Caco-2 (cell line): ENCODE measurements at regions not wholly inside any gene's neighbourhood (a gene's known extent, or its start where the extent isn't known, plus 50 kb on each side); places are given as distances from the start of the nearest gene placed in this dataset.

ENCODE experiments used
- BruUV-seq: library from RNA; stranded (reverse); fragments of 400-500 nt; replicated peaks from 2 replicates; lab custom pipeline; 2021; lab: Mats Ljungman, UMichigan
- CTCF ChIA-PET: fragments of 300-600 bp; sonication (Branson Sonifier 250); formaldehyde crosslinking; loops from one replicate; lab custom pipeline; 2022; ENCODE audit warnings: antibody characterized with exemption; lab: Charles Lee
- POLR2A ChIA-PET: fragments of 300-600 bp; sonication (Branson Sonifier 250); formaldehyde crosslinking; loops from one replicate; lab custom pipeline; 2022; ENCODE audit warnings: antibody characterized with exemption; lab: Charles Lee
- DNase-seq, 2 experiments: peaks; one replicate each; pipeline versions ENCODE4 v3.0.0 to v3.0.0-alpha.2; 2020 to 2022
- H3K27me3 ChIP-seq: replicated peaks from 2 replicates; pipeline ENCODE4 v1.6.0; 2011; ENCODE audit warnings: low read length; ENCODE audit not compliant: control insufficient read depth, insufficient read depth
- H3K36me3 ChIP-seq: 2 replicates; pipeline ENCODE4 v1.5.1; 2011; ENCODE audit warnings: low read length; ENCODE audit not compliant: control insufficient read depth, insufficient read depth
- H3K4me1 ChIP-seq: fragments of 250-450 bp; sonication (Bioruptor Pico); 2 replicates; pipeline ENCODE4 v1.5.1; 2020; ENCODE audit warnings: mild to moderate bottlenecking
- H3K4me3 ChIP-seq: 2 replicates; pipeline ENCODE4 v1.5.1; 2011; ENCODE audit warnings: low read depth, mild to moderate bottlenecking, control low read depth, low read length
- H3K9me3 ChIP-seq: fragments of 250-450 bp; sonication (Bioruptor Pico); 2 replicates; pipeline ENCODE4 v1.5.1; 2020; ENCODE audit warnings: mild to moderate bottlenecking, moderate library complexity
- H3K27ac Mint-ChIP-seq: one replicate; pipeline ENCODE4 v1.8.0; 2022; ENCODE audit warnings: mixed read lengths; ENCODE audit not compliant: unreplicated experiment
- H3K27me3 Mint-ChIP-seq: one replicate; pipeline ENCODE4 v1.8.0; 2022; ENCODE audit warnings: mixed read lengths; ENCODE audit not compliant: insufficient read depth, unreplicated experiment
- H3K36me3 Mint-ChIP-seq: one replicate; pipeline ENCODE4 v1.8.0; 2022; ENCODE audit warnings: mild to moderate bottlenecking, mixed read lengths; ENCODE audit not compliant: insufficient read depth, unreplicated experiment
- H3K4me1 Mint-ChIP-seq: one replicate; pipeline ENCODE4 v1.8.0; 2022; ENCODE audit warnings: low read depth, mixed read lengths; ENCODE audit not compliant: unreplicated experiment
- H3K4me3 Mint-ChIP-seq: one replicate; pipeline ENCODE4 v1.8.0; 2022; ENCODE audit warnings: mild to moderate bottlenecking, moderate library complexity, mixed read lengths; ENCODE audit not compliant: unreplicated experiment
- H3K9me3 Mint-ChIP-seq: one replicate; pipeline ENCODE4 v1.8.0; 2022; ENCODE audit warnings: mixed read lengths; ENCODE audit not compliant: unreplicated experiment
- intact Hi-C: fragments of 100-400 bp; cut with micrococcal nuclease; formaldehyde crosslinking; loops from one replicate; pipeline ENCODE4 v1.10.0; 2022; ENCODE audit not compliant: unreplicated experiment
- TF ChIP-seq, protein P1 (sequence below), 2 experiments: fragments of 200-600 bp in 1 of 2; IDR thresholded peaks; 1 replicate in 1 of 2; 2 replicates in 1 of 2; pipeline versions ENCODE4 v1.5.1 to v1.8.0; 2011 to 2022; ENCODE audit warnings: antibody characterized with exemption in 1 of 2, control low read depth in 1 of 2, inconsistent platforms in 1 of 2, low read depth in 1 of 2, low read length in 1 of 2, mild to moderate bottlenecking in 1 of 2, moderate library complexity in 1 of 2; ENCODE audit not compliant: insufficient read depth in 1 of 2, severe bottlenecking in 1 of 2, unreplicated experiment in 1 of 2

DNA sequence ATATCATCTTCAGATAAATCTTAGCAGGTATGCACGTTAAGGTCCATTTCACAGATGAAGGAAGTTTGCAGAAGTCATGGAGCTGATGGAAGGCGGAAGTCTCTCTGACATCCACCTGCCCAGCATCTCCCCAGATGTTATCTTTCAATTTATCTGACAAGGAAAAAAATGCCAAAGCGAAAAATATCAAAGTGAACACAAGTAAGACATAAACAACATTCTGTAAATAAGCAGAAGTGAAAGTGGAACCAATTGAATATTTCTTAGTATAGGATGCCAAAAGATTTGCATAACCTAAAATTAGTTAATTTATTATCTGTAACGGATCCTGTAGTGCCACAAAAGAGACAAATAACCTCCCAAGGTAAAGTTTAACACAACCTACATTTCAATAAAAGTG lies 73.6 kb upstream of the NEBL start:
- Mint-ChIP-seq H3K36me3 (no peaks in the 10 kb centered on the region), H3K27me3 (no peaks in the 10 kb centered on the region), H3K9me3 (no peaks in the 10 kb centered on the region), H3K27ac (no peak overlapping the region), H3K4me3 (no peak overlapping the region), H3K4me1 (no peaks in the 10 kb centered on the region)
- ChIA-PET POLR2A (no interaction called here), CTCF (no interaction called here)
- Histone ChIP-seq H3K9me3 (no peaks in the 10 kb centered on the region), H3K27me3 (no peaks in the 10 kb centered on the region), H3K4me1 (0 out of 2 replicates have a peak, but pooled peaks cover 3% of the 10 kb centered on the region), H3K36me3 (no peaks in the 10 kb centered on the region), H3K4me3 (no peak overlapping the region)
- BruUV-seq: no TSS peak
- intact Hi-C loops: no loop called here
- no peak for DNase-seq
- TF ChIP-seq, protein P1, sequence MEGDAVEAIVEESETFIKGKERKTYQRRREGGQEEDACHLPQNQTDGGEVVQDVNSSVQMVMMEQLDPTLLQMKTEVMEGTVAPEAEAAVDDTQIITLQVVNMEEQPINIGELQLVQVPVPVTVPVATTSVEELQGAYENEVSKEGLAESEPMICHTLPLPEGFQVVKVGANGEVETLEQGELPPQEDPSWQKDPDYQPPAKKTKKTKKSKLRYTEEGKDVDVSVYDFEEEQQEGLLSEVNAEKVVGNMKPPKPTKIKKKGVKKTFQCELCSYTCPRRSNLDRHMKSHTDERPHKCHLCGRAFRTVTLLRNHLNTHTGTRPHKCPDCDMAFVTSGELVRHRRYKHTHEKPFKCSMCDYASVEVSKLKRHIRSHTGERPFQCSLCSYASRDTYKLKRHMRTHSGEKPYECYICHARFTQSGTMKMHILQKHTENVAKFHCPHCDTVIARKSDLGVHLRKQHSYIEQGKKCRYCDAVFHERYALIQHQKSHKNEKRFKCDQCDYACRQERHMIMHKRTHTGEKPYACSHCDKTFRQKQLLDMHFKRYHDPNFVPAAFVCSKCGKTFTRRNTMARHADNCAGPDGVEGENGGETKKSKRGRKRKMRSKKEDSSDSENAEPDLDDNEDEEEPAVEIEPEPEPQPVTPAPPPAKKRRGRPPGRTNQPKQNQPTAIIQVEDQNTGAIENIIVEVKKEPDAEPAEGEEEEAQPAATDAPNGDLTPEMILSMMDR (IDR thresholded peaks at IDR 0.05; ENCODE audit: insufficient read depth in 1 of 2, low read depth in 1 of 2, low read length in 1 of 2, severe bottlenecking in 1 of 2, unreplicated experiment in 1 of 2): no peak

DNA sequence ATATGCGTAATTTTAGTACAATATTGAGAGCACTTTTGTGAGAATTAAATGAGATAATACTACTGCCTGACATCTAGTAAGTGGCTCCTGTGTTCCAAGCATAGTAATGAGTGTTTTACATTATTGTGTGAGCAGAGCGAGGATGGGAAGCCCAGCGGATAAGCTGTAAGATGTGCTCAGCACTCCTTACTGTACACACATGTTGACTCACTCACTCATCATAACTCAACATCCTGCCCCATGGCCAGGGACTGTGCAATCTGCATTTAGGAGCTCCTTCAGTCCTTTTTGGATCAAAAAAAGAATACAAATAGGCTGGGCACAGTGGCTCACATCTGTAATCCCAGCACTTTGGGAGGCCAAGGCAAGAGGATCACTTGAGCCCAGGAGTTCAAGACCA lies 72.9 kb upstream of the NEBL start:
- Mint-ChIP-seq H3K9me3 (peaks cover 3% of the 10 kb centered on the region), H3K4me1 (no peaks in the 10 kb centered on the region), H3K27ac (no peak overlapping the region), H3K4me3 (no peak overlapping the region), H3K27me3 (no peaks in the 10 kb centered on the region), H3K36me3 (no peaks in the 10 kb centered on the region)
- Histone ChIP-seq H3K4me3 (no peak overlapping the region), H3K27me3 (no peaks in the 10 kb centered on the region), H3K4me1 (0 out of 2 replicates have a peak, but pooled peaks cover 3% of the 10 kb centered on the region), H3K9me3 (no peaks in the 10 kb centered on the region), H3K36me3 (no peaks in the 10 kb centered on the region)
- TF ChIP-seq, protein P1 (IDR thresholded peaks at IDR 0.05; ENCODE audit: insufficient read depth in 1 of 2, low read depth in 1 of 2, low read length in 1 of 2, severe bottlenecking in 1 of 2, unreplicated experiment in 1 of 2): no peak
- no peak for DNase-seq
- ChIA-PET POLR2A (no interaction called here), CTCF (no interaction called here)
- no TSS peak for BruUV-seq
- intact Hi-C loops: no loop called here

- H3K36me3 ChIP-seq: no peaks in the 10 kb centered on the region
- H3K4me1 Mint-ChIP-seq: no peaks in the 10 kb centered on the region
- POLR2A ChIA-PET: no interaction called here
- H3K4me3 ChIP-seq: no peak overlapping the region
- intact Hi-C loops: no loop called here
- no TSS peak for BruUV-seq
- no peak overlapping the region for H3K4me3 Mint-ChIP-seq
- H3K27me3 ChIP-seq: no peaks in the 10 kb centered on the region
- no peaks in the 10 kb centered on the region for H3K9me3 ChIP-seq
- no peaks in the 10 kb centered on the region for H3K36me3 Mint-ChIP-seq
- peaks cover 8% of the 10 kb centered on the region for H3K9me3 Mint-ChIP-seq
- DNase-seq: no peak
- 0 out of 2 replicates have a peak, but pooled peaks cover 3% of the 10 kb centered on the region for H3K4me1 ChIP-seq
- CTCF ChIA-PET: no interaction called here
- TF ChIP-seq, protein P1 (IDR thresholded peaks at IDR 0.05; ENCODE audit: insufficient read depth in 1 of 2, low read depth in 1 of 2, low read length in 1 of 2, severe bottlenecking in 1 of 2, unreplicated experiment in 1 of 2): no peak
- no peaks in the 10 kb centered on the region for H3K27me3 Mint-ChIP-seq
- H3K27ac Mint-ChIP-seq: no peak overlapping the region
Measured at GRCh38 chr10:20966426-20966825, 69.3 kb upstream of the NEBL start.
